ENCODE measurements at regions not wholly inside any gene's neighbourhood (a gene's known extent, or its start where the extent isn't known, plus 50 kb on each side); places are given as distances from the start of the nearest gene placed in this dataset.

- dilution Hi-C loops (cut with HindIII; ENCODE audit: low sequenced_read_pairs, unreplicated experiment) = no loop called here
- H2BK5ac ChIP-seq (ENCODE audit: low read depth, low read length, poor library complexity, severe bottlenecking) = no peak overlapping the region
- no peak overlapping the region for H4K91ac ChIP-seq (ENCODE audit: insufficient read depth, low read depth, low read length)
- intact Hi-C loops (cut with micrococcal nuclease) = no loop called here
- H2BK20ac ChIP-seq (ENCODE audit: low read depth, low read length) = no peak overlapping the region
- H3K27me3 ChIP-seq (ENCODE audit: control insufficient read depth, insufficient read depth, low read length) = peaks cover 28% of the 10 kb centered on the region
- H2BK120ac ChIP-seq (ENCODE audit: low read depth, low read length) = no peak overlapping the region
- H3K9me1 ChIP-seq (ENCODE audit: insufficient read depth, low read length) = no peaks in the 10 kb centered on the region
- ChIA-PET POLR2A (ENCODE audit: unreplicated experiment) (no interaction called here), CTCF (no interaction called here)
- no peak overlapping the region for H3K4me2 ChIP-seq (ENCODE audit: low read depth, low read length)
- no peak overlapping the region for H4K5ac ChIP-seq (ENCODE audit: low read depth, low read length)
- no peak overlapping the region for H2AK9ac ChIP-seq (replicated peaks; ENCODE audit: low read depth, low read length, poor library complexity)
- no peak overlapping the region for H3K27ac ChIP-seq (ENCODE audit: insufficient read depth, low read length)
- H3K36me3 ChIP-seq (ENCODE audit: control insufficient read depth, insufficient read depth, low read length) = no peaks in the 10 kb centered on the region
- H3K79me1 ChIP-seq (ENCODE audit: low read depth in 1 of 2, low read length in 2 of 2) = no peaks in the 10 kb centered on the region
- H3K23ac ChIP-seq (ENCODE audit: low read depth, low read length) = no peak overlapping the region
- no peak overlapping the region for H2BK15ac ChIP-seq (ENCODE audit: low read depth, low read length)
- TF ChIP-seq FOS (IDR thresholded peaks at IDR 0.05; ENCODE audit: low read depth, low read length) = no peak
- no peak for TF ChIP-seq BHLHE40 (IDR thresholded peaks at IDR 0.05; ENCODE audit: low read depth, low read length)
- TF ChIP-seq CTCF (conservative IDR thresholded peaks at IDR 0.05; ENCODE audit: low read depth, low read length) = no peak
- TF ChIP-seq ELK1 (IDR thresholded peaks at IDR 0.05; ENCODE audit: borderline replicate concordance, low read depth, low read length) = no peak
- no peak for TF ChIP-seq USF2 (IDR thresholded peaks at IDR 0.05; ENCODE audit: low read depth, low read length)
- BruUV-seq (replicated peaks) = no TSS peak
- no peak overlapping the region for H3K18ac ChIP-seq (ENCODE audit: low read depth, low read length)
- no peaks in the 10 kb centered on the region for H4K20me1 ChIP-seq (ENCODE audit: insufficient read depth, low read length)
- no peak overlapping the region for H3K14ac ChIP-seq (replicated peaks; ENCODE audit: low read depth, low read length)
- H2AFZ ChIP-seq (replicated peaks; ENCODE audit: low read length, poor library complexity) = no peak overlapping the region
- in situ Hi-C loops (cut with MboI; ENCODE audit: low sequenced_read_pairs) = no loop called here
- no peak overlapping the region for H3K4ac ChIP-seq (ENCODE audit: low read depth, low read length)
- no peak for ATAC-seq (ENCODE audit: low read depth)
- no peak overlapping the region for H3K56ac ChIP-seq (ENCODE audit: extremely low read depth, insufficient read depth, low read length)
- no peak for DNase-seq
- no peak overlapping the region for H4K8ac ChIP-seq (ENCODE audit: low read depth in 2 of 2, low read length in 2 of 2)
- H3K4me1 ChIP-seq (ENCODE audit: control insufficient read depth, insufficient read depth, low read length) = no peaks in the 10 kb centered on the region
- H3K9ac ChIP-seq (ENCODE audit: low read depth, low read length) = no peak overlapping the region
- H3K4me3 ChIP-seq (ENCODE audit: insufficient read depth, low read depth, low read length) = no peak overlapping the region
- H2AK5ac ChIP-seq (ENCODE audit: low read depth, low read length) = no peak overlapping the region
- H3K9me3 ChIP-seq (ENCODE audit: control insufficient read depth, insufficient read depth, low read length) = no peaks in the 10 kb centered on the region
- no CpG with 5 or more reads among the region's 3 CpGs for WGBS, 2 experiments (ENCODE audit: extremely low coverage in 2 of 2, insufficient read length in 1 of 2)
Measured at GRCh38 chr19:41518141-41518540, 57.8 kb upstream of the CEACAM21 start.
